HEK293T (cell line): ENCODE measurements at regions not wholly inside any gene's neighbourhood (a gene's known extent, or its start where the extent isn't known, plus 50 kb on each side); places are given as distances from the start of the nearest gene placed in this dataset.

Source experiments
- CTCF ChIA-PET: fragments of 350-600 bp; formaldehyde crosslinking; extraction: SDS; loops from one replicate; lab custom pipeline; 2021; ENCODE audit warnings: antibody characterized with exemption, inconsistent platforms; lab: Yijun Ruan, JAX
- POLR2A ChIA-PET: fragments of 350-600 bp; formaldehyde crosslinking; extraction: SDS; loops from one replicate; lab custom pipeline; 2020; ENCODE audit warnings: antibody characterized with exemption, inconsistent platforms; lab: Yijun Ruan, JAX
- DNase-seq: peaks from one replicate; pipeline ENCODE4 v3.0.0; 2012; ENCODE audit warnings: mixed read lengths; ENCODE audit errors: extremely low spot score
- ARNT ChIP-seq: fragments of 450-650 bp; IDR thresholded peaks from 2 replicates; pipeline ENCODE4 v1.6.1; 2017; ENCODE audit warnings: mild to moderate bottlenecking
- BHLHE40 ChIP-seq: fragments of 450-650 bp; IDR thresholded peaks from 2 replicates; pipeline ENCODE4 v1.6.1; 2016; ENCODE audit warnings: mild to moderate bottlenecking, moderate library complexity, borderline replicate concordance
- CTBP1 ChIP-seq: fragments of 450-650 bp; IDR thresholded peaks from 2 replicates; pipeline ENCODE4 v1.6.1; 2016; ENCODE audit warnings: borderline replicate concordance
- ELF4 ChIP-seq: fragments of 450-650 bp; IDR thresholded peaks from 2 replicates; pipeline ENCODE4 v1.6.1; 2017; ENCODE audit warnings: antibody characterized with exemption
- FOXA1 ChIP-seq: fragments of 450-650 bp; IDR thresholded peaks from 2 replicates; pipeline ENCODE4 v1.6.1; 2016; ENCODE audit warnings: mild to moderate bottlenecking
- FOXK2 ChIP-seq: fragments of 450-650 bp; IDR thresholded peaks from 2 replicates; pipeline ENCODE4 v1.6.1; 2016; ENCODE audit warnings: mild to moderate bottlenecking
- FOXM1 ChIP-seq: fragments of 450-650 bp; IDR thresholded peaks from 2 replicates; pipeline ENCODE4 v1.6.1; 2017; ENCODE audit warnings: mild to moderate bottlenecking, borderline replicate concordance
- HDGF ChIP-seq: fragments of 450-650 bp; IDR thresholded peaks from 2 replicates; pipeline ENCODE4 v1.6.1; 2017; ENCODE audit warnings: antibody characterized with exemption, borderline replicate concordance
- L3MBTL2 ChIP-seq: fragments of 450-650 bp; conservative IDR thresholded peaks from 2 replicates; pipeline ENCODE4 v1.6.1; 2016; ENCODE audit warnings: mild to moderate bottlenecking
- LEF1 ChIP-seq: fragments of 450-650 bp; IDR thresholded peaks from 2 replicates; pipeline ENCODE4 v1.6.1; 2017; ENCODE audit warnings: mild to moderate bottlenecking, borderline replicate concordance
- NFRKB ChIP-seq: fragments of 450-650 bp; IDR thresholded peaks from 2 replicates; pipeline ENCODE4 v1.6.1; 2016; ENCODE audit warnings: mild to moderate bottlenecking, moderate library complexity
- PKNOX1 ChIP-seq: fragments of 450-650 bp; IDR thresholded peaks from 2 replicates; pipeline ENCODE4 v1.6.1; 2016
- SP1 ChIP-seq: fragments of 450-650 bp; IDR thresholded peaks from 2 replicates; pipeline ENCODE4 v1.6.1; 2017
- SUZ12 ChIP-seq: fragments of 450-650 bp; IDR thresholded peaks from 2 replicates; pipeline ENCODE4 v1.6.1; 2016; ENCODE audit warnings: mild to moderate bottlenecking
- TARDBP ChIP-seq: fragments of 450-650 bp; IDR thresholded peaks from 2 replicates; pipeline ENCODE4 v1.6.1; 2016
- ZNF384 ChIP-seq: fragments of 450-650 bp; IDR thresholded peaks from 2 replicates; pipeline ENCODE4 v1.6.1; 2016

DNA sequence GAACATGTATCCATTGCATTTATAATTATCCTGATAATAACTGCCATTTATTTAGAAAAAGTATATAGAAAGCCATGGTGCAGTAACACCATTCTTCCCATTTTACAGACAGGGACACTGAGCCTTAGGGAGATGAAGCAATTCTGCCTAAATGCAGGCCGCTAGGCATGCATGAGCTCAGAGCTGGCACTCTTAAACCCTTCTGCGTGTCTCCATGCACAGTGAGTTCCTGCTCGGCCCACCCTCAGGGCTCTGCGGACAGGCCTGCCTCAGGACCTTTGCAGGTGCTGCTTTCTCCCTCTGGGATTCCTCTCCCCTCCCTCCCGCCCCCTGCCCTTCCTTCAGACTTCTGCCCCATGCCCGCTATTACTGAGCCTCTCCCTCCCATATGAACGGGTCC lies 54.3 kb upstream of the WSB1 start:
- DNase-seq: no peak
- POLR2A ChIA-PET: interaction anchor here (0.8 kb wide), 1 partner anchor 94 kb away, joined by 3 read pairs; no protein-coding TSS in a partner anchor
- no peak for TF ChIP-seq LEF1
- TF ChIP-seq SP1: no peak
- TF ChIP-seq CTBP1: no peak
- CTCF ChIA-PET: interaction anchor here (0.6 to 2.9 kb wide), 3 partner anchors 93 to 379 kb away, joined by 3 to 11 read pairs (median 3); no protein-coding TSS in a partner anchor

DNA sequence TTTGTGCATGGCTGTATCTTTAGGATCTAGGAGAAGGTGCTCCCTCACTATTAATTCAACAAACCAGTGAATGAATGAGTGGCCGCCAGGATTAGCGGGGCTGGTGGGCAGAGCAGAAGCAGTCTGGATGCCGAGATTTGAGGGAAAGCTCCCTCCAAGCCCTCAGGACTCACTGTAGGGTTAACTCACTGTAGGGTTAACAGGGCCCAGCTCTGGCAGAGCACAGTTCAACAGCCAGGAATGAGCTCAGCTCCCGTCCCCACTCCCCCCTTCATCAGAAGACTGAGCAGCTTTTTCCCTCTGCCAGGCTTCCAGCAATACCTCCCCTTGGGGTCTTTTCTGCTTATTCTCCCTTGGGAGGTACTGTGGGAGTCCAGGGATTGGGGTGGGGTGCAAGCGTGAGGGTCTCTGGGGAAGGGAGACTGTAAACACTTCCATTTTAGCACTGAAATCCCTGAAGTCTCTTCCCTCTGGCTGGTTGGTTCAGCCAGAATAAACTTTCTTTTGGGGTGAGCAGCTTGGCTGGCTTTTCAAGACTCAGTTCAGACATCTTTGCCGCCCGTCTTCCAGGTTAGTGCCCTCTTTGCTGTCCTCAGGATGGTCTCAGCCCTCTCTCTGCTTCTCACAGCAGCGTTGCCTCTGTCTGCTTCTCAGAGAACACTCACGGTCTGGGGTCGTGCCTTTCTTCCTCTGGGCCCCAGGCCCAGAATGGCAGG lies 53.7 kb upstream of the WSB1 start:
- POLR2A ChIA-PET: no interaction called here
- CTCF ChIA-PET: interaction anchor here (0.6 to 2.9 kb wide), 2 partner anchors 93 to 379 kb away, joined by 3 to 11 read pairs; no protein-coding TSS in a partner anchor
- TF ChIP-seq BHLHE40: no peak
- TF ChIP-seq HDGF: no peak
- no peak for TF ChIP-seq NFRKB
- no peak for TF ChIP-seq ZNF384
- no peak for TF ChIP-seq CTBP1
- TF ChIP-seq FOXM1: no peak
- TF ChIP-seq SP1: no peak
- no peak for TF ChIP-seq TARDBP
- TF ChIP-seq FOXK2: no peak
- TF ChIP-seq ELF4: no peak
- TF ChIP-seq L3MBTL2: no peak
- no peak for TF ChIP-seq PKNOX1
- no peak for DNase-seq

DNA sequence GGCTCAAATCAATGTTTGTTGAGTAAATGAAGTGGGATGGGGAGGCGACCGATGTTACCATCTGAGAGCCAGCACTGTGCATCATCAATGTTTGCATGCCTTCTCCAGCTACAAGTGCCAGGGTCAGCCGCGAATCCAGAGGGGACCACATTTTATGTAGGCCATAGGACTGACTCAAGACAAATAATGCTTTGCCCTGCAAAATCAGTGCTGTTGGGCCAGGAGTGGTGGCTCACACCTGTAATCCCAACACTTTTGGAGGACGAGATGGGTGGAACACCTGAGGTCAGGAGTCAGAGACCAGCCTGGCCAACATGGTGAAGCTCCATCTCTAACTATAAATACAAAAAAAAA lies 53.1 kb upstream of the WSB1 start:
- ChIA-PET POLR2A (interaction anchor here (2.0 kb wide), 1 partner anchor 54 kb away, joined by 4 read pairs; the partner anchor contains the start of gene WSB1), CTCF (interaction anchor here (0.7 to 2.9 kb wide), 2 partner anchors 46 to 92 kb away, joined by 5 to 11 read pairs; no protein-coding TSS in a partner anchor)
- TF ChIP-seq FOXM1: no peak
- no peak for TF ChIP-seq FOXA1
- TF ChIP-seq SP1: no peak
- no peak for TF ChIP-seq ZNF384
- no peak for TF ChIP-seq LEF1
- no peak for TF ChIP-seq BHLHE40
- no peak for TF ChIP-seq HDGF
- TF ChIP-seq NFRKB: no peak
- TF ChIP-seq ELF4: no peak
- TF ChIP-seq TARDBP: no peak
- TF ChIP-seq FOXK2: no peak
- no peak for TF ChIP-seq L3MBTL2
- no peak for TF ChIP-seq ARNT
- no peak for TF ChIP-seq PKNOX1
- no peak for TF ChIP-seq CTBP1
- TF ChIP-seq SUZ12: no peak
- no peak for DNase-seq

- TF ChIP-seq CTBP1 (no peak), PKNOX1 (no peak), HDGF (no peak), SP1 (no peak), ZNF384 (no peak), TARDBP (no peak), SUZ12 (no peak), L3MBTL2 (no peak), NFRKB (no peak), FOXA1 (no peak), FOXM1 (no peak), FOXK2 (no peak), BHLHE40 (no peak)
- POLR2A ChIA-PET: interaction anchor here (1.6 to 2.0 kb wide), 2 partner anchors 53 to 92 kb away, joined by 4 to 6 read pairs; partner anchors contain the start of gene WSB1
- no peak for DNase-seq
- CTCF ChIA-PET: interaction anchor here (0.7 to 2.9 kb wide), 3 partner anchors 45 to 108 kb away, joined by 4 to 11 read pairs (median 5); no protein-coding TSS in a partner anchor
These were observed 52.5 kb upstream of the WSB1 start for GRCh38 chr17:27241346-27241946.

GRCh38 chr17:27242951-27243350 lies 51.0 kb upstream of the WSB1 start:
- POLR2A ChIA-PET: interaction anchor here (1.6 to 2.0 kb wide), 2 partner anchors 52 to 90 kb away, joined by 4 to 6 read pairs; partner anchors contain the start of gene WSB1
- TF ChIP-seq L3MBTL2 (no peak), BHLHE40 (no peak), TARDBP (no peak), HDGF (no peak), FOXM1 (no peak), NFRKB (no peak), ZNF384 (no peak), ARNT (no peak), FOXK2 (no peak), LEF1 (no peak), SP1 (no peak), FOXA1 (no peak), CTBP1 (no peak), SUZ12 (no peak), ELF4 (no peak), PKNOX1 (no peak)
- CTCF ChIA-PET: no interaction called here
- DNase-seq: no peak
